Gastroesophageal sphincter (tissue), 4 donors: ENCODE measurements at regions not wholly inside any gene's neighbourhood (a gene's known extent, or its start where the extent isn't known, plus 50 kb on each side); places are given as distances from the start of the nearest gene placed in this dataset.

Experiments used
- ATAC-seq: fragments of 150-250 bp; one replicate; pipeline ENCODE4 v1.9.1; 2016; ENCODE audit warnings: mild to moderate bottlenecking, moderate library complexity
- H3K27ac ChIP-seq, 4 donors: fragments of 200-600 bp; sonication (generic) in 3 of 4; 1 replicate in 3 of 4; 2 replicates in 1 of 4; pipeline ENCODE4 v1.5.1; 2016 to 2019
- H3K27me3 ChIP-seq: fragments of 200-600 bp; sonication (generic); one replicate; pipeline ENCODE4 v1.5.1; 2019
- H3K36me3 ChIP-seq, 2 donors: fragments of 200-600 bp; sonication (generic); one replicate each; pipeline ENCODE4 v1.5.1; 2019; ENCODE audit warnings: control low read depth in 1 of 2
- H3K4me1 ChIP-seq, 3 donors: fragments of 200-600 bp; sonication (generic); 1 replicate in 2 of 3; 2 replicates in 1 of 3; pipeline ENCODE4 v1.5.1; 2016 to 2019; ENCODE audit warnings: control low read depth in 2 of 3
- H3K4me3 ChIP-seq, 2 donors: fragments of 200-600 bp; sonication (generic); one replicate each; pipeline ENCODE4 v1.5.1; 2019; ENCODE audit warnings: mild to moderate bottlenecking in 1 of 2, moderate library complexity in 1 of 2
- H3K9me3 ChIP-seq, 3 donors: fragments of 200-600 bp; sonication (generic); one replicate each; pipeline ENCODE4 v1.5.1; 2017 to 2019; ENCODE audit warnings: control low read depth in 2 of 3
- EP300 ChIP-seq: sonication (generic); formaldehyde crosslinking; IDR thresholded peaks from one replicate; pipeline ENCODE4 v1.6.1; 2017; ENCODE audit warnings: antibody characterized with exemption, mild to moderate bottlenecking
- POLR2A ChIP-seq, 2 donors: fragments of 450-650 bp; IDR thresholded peaks; one replicate each; pipeline ENCODE4 v1.6.1; 2017; ENCODE audit warnings: antibody characterized with exemption in 2 of 2, mild to moderate bottlenecking in 2 of 2, moderate library complexity in 1 of 2
- POLR2AphosphoS5 ChIP-seq: sonication (generic); formaldehyde crosslinking; IDR thresholded peaks from one replicate; pipeline ENCODE4 v1.6.1; 2017; ENCODE audit warnings: antibody characterized with exemption
- WGBS, 2 donors: methylation state at CpG; one replicate each; pipeline ENCODE4 v1.1.5; 2018; ENCODE audit warnings: low coverage in 1 of 2; 5-methylcytosine and 5-hydroxymethylcytosine counted together
- TF ChIP-seq, protein P1 (sequence below), 4 experiments: fragments of 200-600 bp in 2 of 4; fragments of 450-650 bp in 2 of 4; sonication (generic) in 1 of 4; IDR thresholded peaks; one replicate each; pipeline ENCODE4 v1.5.1; 2017 to 2019; ENCODE audit warnings: antibody characterized with exemption in 4 of 4, mild to moderate bottlenecking in 2 of 4, moderate library complexity in 2 of 4

DNA sequence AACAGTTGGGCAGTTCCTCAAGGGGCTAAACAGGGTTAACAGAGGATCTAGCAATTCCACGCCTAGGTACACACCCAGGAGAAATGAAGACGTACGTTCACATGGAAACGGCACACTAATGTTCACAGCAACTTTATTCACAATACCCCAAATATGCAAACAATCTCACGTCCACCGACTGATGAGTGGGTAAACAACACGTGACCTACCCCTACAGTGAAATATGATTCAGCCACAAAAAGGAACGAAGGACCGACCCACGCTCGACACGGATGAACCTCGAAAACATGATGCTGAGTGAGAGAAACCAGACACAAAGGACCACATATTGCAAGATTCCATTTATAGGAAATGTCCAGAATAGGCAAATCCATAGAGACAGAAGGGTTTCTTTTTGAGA is 112.7 kb downstream of the NCOR2 start:
- peaks cover 0 to 43% of the 10 kb centered on the region in 2 donors for H3K36me3 ChIP-seq
- peak overlapping the region in 3 of 4 donors; percentile 77 to 83 (median 81) for H3K27ac ChIP-seq
- H3K9me3 ChIP-seq = no peaks in the 10 kb centered on the region
- H3K27me3 ChIP-seq = no peaks in the 10 kb centered on the region
- no peak overlapping the region for H3K4me3 ChIP-seq
- H3K4me1 ChIP-seq = peaks cover 0 to 74% (median 43%) of the 10 kb centered on the region in 3 donors
- TF ChIP-seq, protein P1, sequence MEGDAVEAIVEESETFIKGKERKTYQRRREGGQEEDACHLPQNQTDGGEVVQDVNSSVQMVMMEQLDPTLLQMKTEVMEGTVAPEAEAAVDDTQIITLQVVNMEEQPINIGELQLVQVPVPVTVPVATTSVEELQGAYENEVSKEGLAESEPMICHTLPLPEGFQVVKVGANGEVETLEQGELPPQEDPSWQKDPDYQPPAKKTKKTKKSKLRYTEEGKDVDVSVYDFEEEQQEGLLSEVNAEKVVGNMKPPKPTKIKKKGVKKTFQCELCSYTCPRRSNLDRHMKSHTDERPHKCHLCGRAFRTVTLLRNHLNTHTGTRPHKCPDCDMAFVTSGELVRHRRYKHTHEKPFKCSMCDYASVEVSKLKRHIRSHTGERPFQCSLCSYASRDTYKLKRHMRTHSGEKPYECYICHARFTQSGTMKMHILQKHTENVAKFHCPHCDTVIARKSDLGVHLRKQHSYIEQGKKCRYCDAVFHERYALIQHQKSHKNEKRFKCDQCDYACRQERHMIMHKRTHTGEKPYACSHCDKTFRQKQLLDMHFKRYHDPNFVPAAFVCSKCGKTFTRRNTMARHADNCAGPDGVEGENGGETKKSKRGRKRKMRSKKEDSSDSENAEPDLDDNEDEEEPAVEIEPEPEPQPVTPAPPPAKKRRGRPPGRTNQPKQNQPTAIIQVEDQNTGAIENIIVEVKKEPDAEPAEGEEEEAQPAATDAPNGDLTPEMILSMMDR (IDR thresholded peaks at IDR 0.05) = no peak
- TF ChIP-seq POLR2AphosphoS5 = peak; percentile 11
- WGBS, 2 donors = 26 to 37% methylated on average over 13 of the region's 13 CpGs
- ATAC-seq = no peak

DNA sequence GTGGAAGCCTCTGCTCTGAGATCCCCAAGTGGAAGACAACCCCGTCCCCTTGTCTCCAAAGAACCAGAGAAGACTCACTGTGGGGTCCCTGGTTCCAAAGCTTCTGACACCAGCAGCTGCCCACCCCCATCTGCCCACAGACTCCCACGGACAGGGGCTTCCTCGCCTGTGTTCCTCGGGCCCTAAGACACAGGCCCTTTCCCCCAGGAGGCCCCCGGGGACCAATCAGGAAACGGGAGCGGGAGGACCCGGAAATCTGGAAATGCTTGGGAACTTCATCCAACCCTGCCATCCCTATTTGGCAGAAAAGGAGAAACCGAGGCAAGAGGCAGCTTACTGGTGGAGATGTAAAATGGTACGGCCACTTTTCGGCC is 113.1 kb downstream of the NCOR2 start:
- Histone ChIP-seq H3K4me3 (no peak overlapping the region), H3K9me3 (no peaks in the 10 kb centered on the region), H3K27me3 (no peaks in the 10 kb centered on the region), H3K27ac (peak overlapping the region in 3 of 4 donors; percentile 77 to 83 (median 81)), H3K4me1 (peaks cover 0 to 74% (median 43%) of the 10 kb centered on the region in 3 donors), H3K36me3 (peaks cover 0 to 43% of the 10 kb centered on the region in 2 donors)
- WGBS, 2 donors = 38% methylated on average over 7 of the region's 11 CpGs; no CpG with 5 or more reads in 1 of the 2 donors
- TF ChIP-seq, protein P1 (IDR thresholded peaks at IDR 0.05) = no peak
- TF ChIP-seq POLR2A (IDR thresholded peaks at IDR 0.05) (no peak), POLR2AphosphoS5 (no peak), EP300 (no peak)
- no peak for ATAC-seq

DNA sequence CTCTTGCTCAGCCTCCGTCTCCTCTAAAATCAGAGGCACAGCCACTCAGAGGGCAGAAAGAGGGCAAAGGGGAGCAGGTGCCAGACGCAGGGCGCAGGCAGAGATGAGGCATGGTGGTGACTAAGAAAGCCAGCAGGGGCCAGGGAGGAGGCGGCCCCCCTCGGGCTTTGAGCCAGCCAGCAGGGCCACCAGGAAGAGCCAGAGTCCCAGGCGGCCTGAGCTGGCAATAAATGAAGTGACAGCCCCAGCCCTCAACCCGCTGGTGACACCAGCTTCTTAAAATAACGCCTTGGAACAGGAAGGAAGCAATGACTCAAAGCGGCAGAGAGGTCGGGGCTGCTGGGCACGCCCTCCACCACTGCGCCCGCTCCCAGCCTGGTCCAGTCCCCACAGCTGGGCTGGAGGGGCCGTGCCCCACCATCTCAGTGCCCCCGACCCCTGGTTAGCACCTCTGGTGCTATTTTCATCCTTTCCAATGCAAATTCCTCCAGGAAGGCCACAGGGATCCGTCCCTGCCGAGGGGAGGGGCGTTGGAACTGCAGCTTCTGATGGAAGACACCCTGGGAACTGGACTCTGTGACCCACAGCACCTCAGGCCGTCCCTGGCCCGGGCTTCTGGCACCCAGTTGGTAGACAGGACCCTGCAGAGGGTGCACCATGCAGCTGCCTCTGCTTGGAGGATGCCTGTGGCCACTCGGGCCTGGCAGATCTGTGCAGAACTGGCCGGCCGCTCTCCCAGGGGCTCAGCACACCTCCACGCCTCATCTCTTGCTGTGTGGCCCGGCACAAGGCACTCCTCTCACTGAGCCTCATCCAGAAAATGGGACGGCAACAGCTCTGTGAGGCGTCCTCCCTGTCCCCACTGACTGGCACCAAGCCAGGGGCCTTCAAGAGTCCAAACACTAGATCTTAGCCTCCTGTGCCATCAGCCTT is 113.7 kb downstream of the NCOR2 start:
- TF ChIP-seq, protein P1 (IDR thresholded peaks at IDR 0.05) = no peak
- TF ChIP-seq POLR2AphosphoS5 = peak; percentile 76
- Histone ChIP-seq H3K4me1 (peaks cover 0 to 72% (median 43%) of the 10 kb centered on the region in 3 donors), H3K36me3 (peaks cover 0 to 43% of the 10 kb centered on the region in 2 donors), H3K9me3 (no peaks in the 10 kb centered on the region), H3K27me3 (no peaks in the 10 kb centered on the region), H3K27ac (peak overlapping the region in 3 of 4 donors; percentile 77 to 83 (median 81)), H3K4me3 (no peak overlapping the region)
- WGBS, 2 donors = 12% methylated on average over 3 of the region's 27 CpGs; no CpG with 5 or more reads in 1 of the 2 donors
- peak; percentile 66 for ATAC-seq

DNA sequence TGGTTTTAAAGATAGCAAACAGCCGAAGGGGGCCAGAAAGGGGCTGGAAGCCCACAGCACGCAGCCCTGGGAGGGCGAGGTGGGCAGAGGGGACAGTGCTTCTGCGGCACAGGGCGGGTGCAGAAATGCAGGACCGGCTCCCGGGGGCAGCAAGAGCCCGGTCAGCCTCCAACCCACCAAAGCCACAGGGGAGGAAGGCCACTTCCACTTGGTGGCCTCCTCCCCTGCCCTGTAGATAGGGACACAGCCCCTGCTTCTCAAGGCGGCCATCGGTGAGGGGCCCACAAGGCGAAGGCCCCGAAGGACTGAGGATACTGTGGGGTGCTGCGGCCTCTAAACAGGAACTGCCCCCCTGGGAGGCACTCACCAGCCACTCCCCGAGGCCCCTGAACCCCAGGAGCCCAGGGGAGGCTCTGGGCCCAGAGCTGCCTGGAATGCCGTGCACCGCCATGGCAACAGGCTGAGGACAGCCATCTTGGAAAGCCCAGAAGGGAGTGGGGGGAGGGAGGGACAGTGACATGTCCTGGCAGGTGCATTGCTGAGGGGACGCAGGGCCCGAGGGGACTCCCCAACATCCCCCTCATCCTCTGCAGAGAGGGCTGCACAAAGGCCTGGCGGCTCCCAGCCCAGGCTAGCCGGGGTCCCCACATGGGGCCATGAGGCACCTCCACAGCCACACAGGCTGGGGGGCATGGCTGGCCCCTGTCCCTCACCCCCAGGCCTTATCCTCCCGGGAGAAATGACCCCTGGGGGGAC is 114.7 kb downstream of the NCOR2 start:
- H3K4me3 ChIP-seq = no peak overlapping the region
- H3K27me3 ChIP-seq = no peaks in the 10 kb centered on the region
- peak overlapping the region in 3 of 4 donors; percentile 77 to 83 (median 81) for H3K27ac ChIP-seq
- no peak for ATAC-seq
- H3K9me3 ChIP-seq = no peaks in the 10 kb centered on the region
- peaks cover 0 to 47% of the 10 kb centered on the region in 2 donors for H3K36me3 ChIP-seq
- no peak for TF ChIP-seq POLR2A (IDR thresholded peaks at IDR 0.05)
- no peak for TF ChIP-seq POLR2AphosphoS5
- TF ChIP-seq, protein P1 (IDR thresholded peaks at IDR 0.05) = no peak
- no peak for TF ChIP-seq EP300
- WGBS, 2 donors = 86 to 87% methylated on average over 3 to 4 of the region's 21 CpGs
- peaks cover 0 to 68% (median 35%) of the 10 kb centered on the region in 3 donors for H3K4me1 ChIP-seq
